ENCODE measurements at regions not wholly inside any gene's neighbourhood (a gene's known extent, or its start where the extent isn't known, plus 50 kb on each side); places are given as distances from the start of the nearest gene placed in this dataset.

GRCh38 chr5:155655569-155655968 is 642.0 kb downstream of the KIF4B start:
- no peak for DNase-seq (ENCODE audit: low read depth, low spot score)
- H4K20me1 ChIP-seq (ENCODE audit: insufficient read depth) = no peaks in the 10 kb centered on the region
- H3K79me2 ChIP-seq (ENCODE audit: insufficient read depth, low read length) = no peaks in the 10 kb centered on the region
- no peaks in the 10 kb centered on the region for H3K9me2 ChIP-seq (ENCODE audit: insufficient read depth)
- ChIA-PET CTCF (no interaction called here), POLR2A (no interaction called here), RAD21 (ENCODE audit: low non-redundant PET in 1 of 2, low total read pairs in 2 of 2, uncharacterized antibody in 2 of 2, unreplicated experiment in 2 of 2) (no interaction called here)
- no peak overlapping the region for H3K9ac ChIP-seq (ENCODE audit: low read length)
- no peaks in the 10 kb centered on the region for H3K4me1 ChIP-seq (ENCODE audit: control insufficient read depth in 1 of 2, insufficient read depth in 2 of 2, low read length in 2 of 2)
- no peak for TF ChIP-seq ELF1 (IDR thresholded peaks at IDR 0.05; ENCODE audit: borderline replicate concordance, low read depth)
- no peak for TF ChIP-seq SP1 (IDR thresholded peaks at IDR 0.05; ENCODE audit: low read depth)
- TF ChIP-seq ZNF274 (IDR thresholded peaks at IDR 0.05; ENCODE audit: low read depth, low read length) = no peak
- TF ChIP-seq JUND (IDR thresholded peaks at IDR 0.05) = no peak
- TF ChIP-seq CBX3 (IDR thresholded peaks at IDR 0.05; ENCODE audit: low read depth) = no peak
- no peak overlapping the region for H3K27ac ChIP-seq (ENCODE audit: low read depth, low read length)
- H3K4me3 ChIP-seq (replicated peaks in 1 of 2; ENCODE audit: low read depth in 1 of 2, low read length in 2 of 2) = no peak overlapping the region
- ATAC-seq = no peak
- H3K4me2 ChIP-seq (ENCODE audit: low read length) = no peak overlapping the region
- intact Hi-C loops (cut with micrococcal nuclease) = no loop called here
- no peaks in the 10 kb centered on the region for H3K36me3 ChIP-seq (ENCODE audit: control insufficient read depth in 1 of 2, insufficient read depth in 2 of 2, low read length in 2 of 2)
- H2AFZ ChIP-seq (ENCODE audit: low read depth, low read length, poor library complexity, severe bottlenecking) = no peak overlapping the region
- no peaks in the 10 kb centered on the region; a peak in 1 of 4 replicates for H3K9me3 ChIP-seq (ENCODE audit: control insufficient read depth in 1 of 2, insufficient read depth in 1 of 2, low read depth in 1 of 2, low read length in 2 of 2)
- H3K27me3 ChIP-seq (ENCODE audit: insufficient read depth, low read length) = no peaks in the 10 kb centered on the region
- no TSS peak for BruUV-seq (replicated peaks)

GRCh38 chr5:155661859-155662258 is 648.3 kb downstream of the KIF4B start:
- ChIA-PET CTCF (no interaction called here), POLR2A (no interaction called here), RAD21 (ENCODE audit: low non-redundant PET in 1 of 2, low total read pairs in 2 of 2, uncharacterized antibody in 2 of 2, unreplicated experiment in 2 of 2) (no interaction called here)
- no peaks in the 10 kb centered on the region; a peak in 1 of 4 replicates for H3K9me3 ChIP-seq (ENCODE audit: control insufficient read depth in 1 of 2, insufficient read depth in 1 of 2, low read depth in 1 of 2, low read length in 2 of 2)
- H3K36me3 ChIP-seq (ENCODE audit: control insufficient read depth in 1 of 2, insufficient read depth in 2 of 2, low read length in 2 of 2) = no peaks in the 10 kb centered on the region
- intact Hi-C loops (cut with micrococcal nuclease) = no loop called here
- DNase-seq (ENCODE audit: low read depth, low spot score) = no peak
- no peak for ATAC-seq
- no peaks in the 10 kb centered on the region for H3K4me1 ChIP-seq (ENCODE audit: control insufficient read depth in 1 of 2, insufficient read depth in 2 of 2, low read length in 2 of 2)
- H3K79me2 ChIP-seq (ENCODE audit: insufficient read depth, low read length) = no peaks in the 10 kb centered on the region
- no peak overlapping the region for H3K27ac ChIP-seq (ENCODE audit: low read depth, low read length)
- BruUV-seq (replicated peaks) = no TSS peak
- no peaks in the 10 kb centered on the region for H3K27me3 ChIP-seq (ENCODE audit: insufficient read depth, low read length)
- no peak for TF ChIP-seq CEBPB (IDR thresholded peaks at IDR 0.05; ENCODE audit: low read depth)
- no peak for TF ChIP-seq TCF7L2 (IDR thresholded peaks at IDR 0.05; ENCODE audit: borderline replicate concordance, extremely low read depth, insufficient read depth, insufficient read length)
- TF ChIP-seq CBX3 (IDR thresholded peaks at IDR 0.05; ENCODE audit: low read depth) = no peak
- no peak for TF ChIP-seq ZBTB33 (IDR thresholded peaks at IDR 0.05; ENCODE audit: extremely low read depth, insufficient replicate concordance, low read length)
- TF ChIP-seq POLR2AphosphoS5 (IDR thresholded peaks at IDR 0.05; ENCODE audit: low read depth, low read length) = no peak
- no peak for TF ChIP-seq EGR1 (IDR thresholded peaks at IDR 0.05; ENCODE audit: low read depth)
- TF ChIP-seq ATF3 (IDR thresholded peaks at IDR 0.05) = no peak
- H3K4me2 ChIP-seq (ENCODE audit: low read length) = no peak overlapping the region
- no peak overlapping the region for H3K4me3 ChIP-seq (replicated peaks in 1 of 2; ENCODE audit: low read depth in 1 of 2, low read length in 2 of 2)
- no peaks in the 10 kb centered on the region for H3K9me2 ChIP-seq (ENCODE audit: insufficient read depth)
- no peak overlapping the region for H2AFZ ChIP-seq (ENCODE audit: low read depth, low read length, poor library complexity, severe bottlenecking)
- H3K9ac ChIP-seq (ENCODE audit: low read length) = no peak overlapping the region
- no peaks in the 10 kb centered on the region for H4K20me1 ChIP-seq (ENCODE audit: insufficient read depth)
